ENCODE measurements at regions not wholly inside any gene's neighbourhood (a gene's known extent, or its start where the extent isn't known, plus 50 kb on each side); places are given as distances from the start of the nearest gene placed in this dataset.
"Not testable (repeated sequence)": the region's sequence is repeated elsewhere in the genome, so short reads cannot be mapped to it uniquely, and the experiment has no call there.

GRCh38 chr5:155655569-155655968 is 642.0 kb downstream of the KIF4B start:
- no peak for FAIRE-seq
- no peak for DNase-seq (ENCODE audit: extremely low spot score, insufficient read length, low read depth)

- FAIRE-seq: no peak
These were observed 648.3 kb downstream of the KIF4B start for GRCh38 chr5:155661859-155662258.

DNA sequence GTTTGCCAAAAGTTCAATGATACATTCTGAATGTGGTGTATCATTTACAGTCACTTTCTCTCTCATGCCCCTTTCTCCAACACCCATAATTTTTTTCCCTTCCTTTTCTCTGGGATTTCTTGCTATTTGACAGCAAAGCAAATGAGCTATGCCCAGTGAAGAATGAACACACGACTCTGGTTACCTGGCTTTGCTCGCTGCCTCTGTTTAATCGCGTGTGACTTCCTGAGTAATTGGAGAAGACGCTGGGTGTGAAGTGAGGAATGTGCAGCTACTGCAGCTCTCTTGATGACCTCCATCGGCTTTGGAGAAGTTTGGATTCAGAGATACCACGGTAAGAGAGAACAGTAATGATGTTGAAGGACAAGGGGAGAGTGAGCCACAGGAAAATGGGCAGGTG is 651.8 kb downstream of the KIF4B start:
- no peak for FAIRE-seq

More at GRCh38 chr5:155661859-155662258, 648.3 kb downstream of the KIF4B start:
- no peak for DNase-seq (ENCODE audit: extremely low spot score, insufficient read length, low read depth)

GRCh38 chr5:155672001-155672400 is 655.0 kb upstream of the SGCD start:
- not testable (repeated sequence) for FAIRE-seq; DNase-seq (ENCODE audit: extremely low spot score, insufficient read length, low read depth)

More for the DNA sequence above, 651.8 kb downstream of the KIF4B start:
- DNase-seq (ENCODE audit: extremely low spot score, insufficient read length, low read depth): no peak

- DNase-seq (ENCODE audit: extremely low spot score, insufficient read length, low read depth): no peak
- FAIRE-seq: no peak
These were observed 650.0 kb upstream of the SGCD start for GRCh38 chr5:155676967-155677366.

DNA sequence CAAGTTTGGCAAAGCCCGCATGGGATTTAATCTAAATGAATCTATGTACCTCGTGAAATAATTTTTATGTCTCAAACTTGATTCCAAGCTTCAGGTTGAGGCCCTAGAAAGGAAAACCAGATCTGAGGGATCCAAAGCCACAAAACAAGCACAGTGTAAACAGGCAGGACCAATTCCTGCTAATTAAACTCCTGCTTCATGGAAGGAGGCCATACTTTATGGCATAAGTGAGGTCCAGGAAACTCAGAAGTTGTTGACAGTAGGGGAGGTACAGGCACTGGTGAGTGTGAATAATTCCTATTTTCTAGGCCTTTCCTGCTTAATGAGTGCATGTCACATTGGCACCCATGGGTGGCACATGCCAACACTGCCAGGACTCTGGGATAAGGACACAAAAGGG is 648.6 kb upstream of the SGCD start:
- FAIRE-seq: no peak
- DNase-seq (ENCODE audit: extremely low spot score, insufficient read length, low read depth): no peak

- DNase-seq (ENCODE audit: extremely low spot score, insufficient read length, low read depth) (no peak), FAIRE-seq (no peak)
These were observed 647.4 kb upstream of the SGCD start for GRCh38 chr5:155679530-155679929.

GRCh38 chr5:155684417-155684816 is 642.5 kb upstream of the SGCD start:
- DNase-seq (ENCODE audit: extremely low spot score, insufficient read length, low read depth) (no peak), FAIRE-seq (no peak)

DNA sequence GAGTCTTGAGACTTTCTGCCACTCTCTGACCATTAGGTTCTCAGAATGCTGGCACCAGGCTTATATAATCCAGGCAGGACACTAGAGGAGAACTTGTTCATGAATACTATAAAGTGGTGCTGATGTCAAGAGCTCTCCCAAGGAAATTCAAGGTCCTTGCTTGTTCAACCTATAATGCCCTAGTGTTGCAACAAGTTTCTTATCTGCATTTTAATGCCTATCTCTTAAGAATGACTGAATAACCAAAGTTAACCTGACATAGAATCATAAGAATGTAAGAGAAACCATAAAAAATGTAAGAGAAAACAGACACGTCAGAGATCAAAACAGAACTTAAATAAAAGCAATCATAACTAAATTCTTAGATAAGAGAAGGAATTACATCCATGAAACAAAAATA is 640.8 kb upstream of the SGCD start:
- FAIRE-seq (no peak), DNase-seq (ENCODE audit: extremely low spot score, insufficient read length, low read depth) (no peak)

DNA sequence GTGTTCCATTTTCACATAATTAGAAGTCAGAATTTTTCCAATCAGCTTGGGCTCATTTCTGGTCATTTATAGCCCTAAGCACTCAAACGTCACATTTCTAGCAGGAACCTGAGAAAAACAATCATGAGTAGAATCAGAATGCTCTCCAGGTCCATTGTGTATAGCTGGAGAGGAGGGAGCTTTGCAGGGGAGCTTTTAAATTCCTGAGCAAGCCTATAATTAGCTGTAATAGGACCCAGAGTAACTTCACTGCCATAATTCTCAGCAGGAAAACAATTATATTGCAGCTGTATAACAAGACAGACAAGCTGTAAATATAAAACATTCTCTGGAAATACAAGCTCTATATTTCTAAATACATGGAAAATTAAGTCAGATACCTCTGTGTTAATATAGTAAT is 637.6 kb upstream of the SGCD start:
- FAIRE-seq: no peak
- DNase-seq (ENCODE audit: extremely low spot score, insufficient read length, low read depth): no peak

GRCh38 chr5:155696362-155696761 is 630.6 kb upstream of the SGCD start:
- FAIRE-seq (no peak), DNase-seq (ENCODE audit: extremely low spot score, insufficient read length, low read depth) (no peak)

DNA sequence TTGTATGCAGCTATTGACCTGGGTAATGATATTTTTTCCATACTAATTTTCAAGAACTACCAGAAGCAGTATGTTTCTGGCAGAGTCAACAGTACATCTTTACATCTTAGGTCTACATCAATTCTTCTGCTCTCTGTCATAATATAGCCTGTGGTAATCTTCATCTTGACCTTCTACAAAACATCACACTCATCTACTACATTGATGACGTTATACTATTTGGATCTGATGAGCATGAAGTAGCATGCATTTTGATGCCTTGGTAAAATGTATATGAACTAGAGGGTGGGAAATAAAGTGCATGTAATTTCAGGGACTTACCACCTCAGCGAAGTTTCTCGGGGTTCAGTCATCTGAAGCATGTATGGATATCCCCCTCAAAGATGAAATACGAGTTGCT is 629.7 kb upstream of the SGCD start:
- FAIRE-seq (no peak), DNase-seq (ENCODE audit: extremely low spot score, insufficient read length, low read depth) (no peak)

DNA sequence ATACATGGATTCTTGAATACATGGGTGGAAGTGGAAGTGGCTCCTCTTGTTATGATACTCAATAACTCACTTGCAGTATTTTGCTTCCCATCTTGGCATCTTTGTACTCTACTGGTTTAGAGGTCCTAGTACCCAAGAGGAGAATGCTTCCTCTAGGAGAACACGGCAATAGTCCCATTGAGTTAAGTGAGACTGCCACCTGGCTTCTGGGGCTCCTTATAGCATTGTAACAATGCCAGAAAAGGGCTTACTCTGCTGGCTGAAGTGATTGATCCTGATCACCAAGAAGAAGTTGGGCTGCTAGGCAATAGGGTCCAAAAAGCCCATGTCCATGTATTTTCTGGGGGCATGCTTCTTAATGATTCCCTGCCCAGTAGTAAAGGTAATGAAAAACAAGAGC is 627.6 kb upstream of the SGCD start:
- FAIRE-seq: no peak

DNA sequence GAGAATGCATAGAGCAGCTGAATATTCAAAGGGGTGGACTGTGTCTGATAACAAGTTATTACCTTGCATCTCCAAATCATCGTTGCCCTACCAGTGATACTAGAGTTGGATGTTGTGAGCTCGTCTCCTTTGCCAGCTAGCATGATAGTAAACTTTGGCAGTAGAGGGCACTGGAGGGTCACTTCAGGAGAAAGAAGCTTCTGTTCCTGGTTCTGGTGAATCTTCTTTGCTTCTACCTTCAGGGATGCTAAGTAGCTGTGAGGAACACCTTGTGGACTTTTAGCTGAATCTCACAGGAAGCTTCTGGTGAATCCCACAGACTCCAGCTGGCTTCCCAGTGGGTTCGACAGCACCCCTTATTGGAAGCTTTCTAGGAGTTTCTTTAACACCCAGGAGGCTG is 626.6 kb upstream of the SGCD start:
- DNase-seq (ENCODE audit: extremely low spot score, insufficient read length, low read depth): no peak
- no peak for FAIRE-seq

More for the DNA sequence above, 627.6 kb upstream of the SGCD start:
- DNase-seq (ENCODE audit: extremely low spot score, insufficient read length, low read depth): no peak

DNA sequence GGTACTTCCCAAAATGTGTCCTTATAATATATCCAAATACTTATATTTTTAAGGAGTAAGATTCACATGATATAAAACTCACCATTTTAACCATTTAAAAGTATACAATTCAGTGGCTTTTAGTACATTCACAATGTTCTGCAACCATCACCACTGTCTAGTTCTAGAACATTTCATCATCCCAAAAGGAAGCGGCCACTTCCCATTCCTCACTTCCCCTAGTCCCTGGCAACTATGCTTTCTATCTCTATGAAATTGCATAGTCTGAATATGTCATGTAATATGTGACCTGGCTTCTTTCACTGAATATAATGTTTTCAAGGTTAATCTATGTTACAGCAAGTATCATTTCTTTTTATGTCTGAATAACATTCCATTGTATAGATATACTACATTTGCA is 615.1 kb upstream of the SGCD start:
- FAIRE-seq (no peak), DNase-seq (ENCODE audit: extremely low spot score, insufficient read length, low read depth) (no peak)

DNA sequence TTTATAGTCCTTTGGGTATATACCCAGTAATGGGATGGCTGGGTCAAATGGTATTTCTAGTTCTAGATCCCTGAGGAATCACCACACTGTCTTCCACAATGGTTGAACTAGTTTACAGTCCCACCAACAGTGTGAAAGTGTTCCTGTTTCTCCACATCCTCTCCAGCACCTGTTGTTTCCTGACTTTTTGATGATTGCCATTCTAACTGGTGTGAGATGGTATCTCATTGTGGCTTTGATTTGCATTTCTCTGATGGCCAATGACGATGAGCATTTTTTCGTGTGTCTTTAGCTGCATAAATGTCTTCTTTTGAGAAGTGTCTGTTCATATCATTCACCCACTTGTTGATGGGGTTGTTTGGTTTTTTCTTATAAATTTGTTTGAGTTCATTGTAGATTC is 612.5 kb upstream of the SGCD start:
- FAIRE-seq; DNase-seq (ENCODE audit: extremely low spot score, insufficient read length, low read depth): not testable (repeated sequence)

DNA sequence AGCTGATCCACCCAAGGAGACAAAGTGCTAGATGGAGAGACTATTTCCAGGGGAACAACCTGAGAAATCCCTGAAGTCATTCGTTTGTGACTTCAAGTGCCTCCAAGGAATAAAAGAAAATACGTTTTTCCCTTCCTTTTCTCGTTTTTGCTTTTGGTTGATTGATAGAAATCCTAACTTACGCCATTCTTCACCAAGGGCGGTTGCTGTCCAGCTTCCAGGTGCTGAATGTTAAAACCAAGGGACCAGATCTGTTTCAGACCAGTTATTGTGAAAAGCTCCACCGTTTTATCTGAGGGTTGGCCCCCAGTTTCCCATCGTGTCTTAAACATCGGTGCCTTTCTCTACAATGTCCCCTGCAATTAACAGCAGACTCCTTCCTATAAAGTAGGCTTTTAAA is 600.7 kb upstream of the SGCD start:
- FAIRE-seq (no peak), DNase-seq (ENCODE audit: extremely low spot score, insufficient read length, low read depth) (no peak)

DNA sequence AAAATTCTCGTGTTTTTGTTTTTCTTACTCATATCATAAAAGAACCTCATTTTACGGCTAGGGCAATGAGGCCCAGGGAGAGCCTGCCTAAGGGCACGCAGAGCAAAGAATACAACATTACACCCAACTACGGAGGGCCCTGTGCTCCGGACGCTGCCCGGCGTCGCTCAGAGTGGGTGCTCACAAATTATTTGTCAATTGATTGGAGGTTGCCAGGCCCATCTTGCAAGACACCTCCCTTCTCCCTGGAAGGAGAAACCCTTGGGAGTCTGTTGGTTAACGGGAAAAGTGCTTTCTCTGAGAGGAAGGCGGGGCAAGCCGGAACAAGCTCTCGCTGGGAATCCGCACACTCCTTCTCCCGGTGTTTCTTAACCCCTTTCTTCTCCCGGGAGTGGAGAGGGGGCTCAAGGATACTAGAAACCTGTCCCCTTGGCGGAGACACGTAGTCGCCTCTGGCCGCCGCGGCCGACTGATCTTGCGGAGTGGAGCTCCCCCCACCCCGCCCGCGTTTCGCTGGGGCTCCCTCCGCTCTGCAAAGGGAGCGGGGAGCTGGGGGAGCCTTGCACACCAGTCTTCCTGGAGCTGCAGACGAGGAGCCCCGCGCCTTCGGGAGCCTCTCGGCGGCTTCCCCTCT is 599.3 kb upstream of the SGCD start:
- FAIRE-seq (no peak), DNase-seq (ENCODE audit: extremely low spot score, insufficient read length, low read depth) (no peak)

GRCh38 chr5:155728146-155728856 is 598.7 kb upstream of the SGCD start:
- FAIRE-seq (no peak), DNase-seq (ENCODE audit: extremely low spot score, insufficient read length, low read depth) (no peak)

DNA sequence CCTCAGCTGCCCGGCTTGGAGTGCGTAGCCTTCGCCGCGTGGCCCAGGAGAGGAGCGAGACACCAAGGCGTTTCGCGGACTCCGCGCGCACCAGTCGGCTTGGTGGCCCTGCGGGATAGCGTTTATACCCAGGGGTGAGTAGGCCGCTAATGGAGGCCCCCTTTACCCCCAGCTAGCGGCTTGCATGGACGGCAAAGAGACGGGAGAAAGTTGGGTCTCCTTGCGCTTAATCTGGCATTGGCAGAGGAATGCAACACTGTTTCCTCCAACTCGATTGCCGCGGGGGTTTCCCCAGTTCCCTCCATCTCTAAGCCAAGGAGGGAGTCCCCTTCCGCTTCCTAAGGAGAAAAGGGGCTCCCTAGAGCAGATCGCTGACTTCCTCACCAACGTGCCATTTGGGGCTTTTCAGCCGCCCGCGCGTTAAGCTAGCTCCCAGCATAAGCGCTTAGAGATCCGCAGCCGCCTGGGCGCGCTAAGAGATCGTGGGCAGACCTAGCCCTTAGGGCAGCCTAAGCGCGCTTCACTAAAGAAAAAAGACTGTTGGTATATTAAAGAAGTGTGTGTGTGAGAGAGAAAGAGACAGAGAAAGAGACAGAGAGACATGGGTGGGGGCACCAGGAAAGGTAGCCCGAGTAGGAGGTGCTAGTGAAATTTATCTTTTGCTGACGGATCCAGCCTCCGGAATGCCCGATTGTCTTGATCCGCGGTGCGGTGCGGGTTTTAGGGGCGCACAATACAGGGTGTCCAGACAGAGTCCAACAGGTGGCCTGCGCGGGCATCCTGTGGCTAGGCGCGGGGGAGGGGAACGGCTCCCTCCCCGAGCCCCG is 597.9 kb upstream of the SGCD start:
- DNase-seq (ENCODE audit: extremely low spot score, insufficient read length, low read depth): no peak
- no peak for FAIRE-seq

DNA sequence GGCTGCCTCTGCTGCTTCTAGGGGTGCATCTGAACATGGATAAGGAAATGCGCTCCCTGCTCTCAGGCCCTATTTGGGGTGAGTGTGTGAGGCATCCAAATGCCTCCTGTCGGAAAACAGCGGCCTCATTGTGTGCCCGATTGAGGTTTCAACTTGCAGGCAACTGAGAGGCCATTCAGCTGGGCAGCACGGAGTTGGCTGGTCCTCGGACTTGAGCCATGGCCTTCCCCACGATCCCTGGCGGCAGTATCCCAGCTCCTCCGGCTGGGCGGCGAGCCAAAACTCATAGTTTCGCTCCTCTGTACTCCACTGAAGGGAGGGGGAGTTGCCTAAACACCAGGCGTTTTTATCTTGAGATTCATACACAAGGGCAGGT is 597.3 kb upstream of the SGCD start:
- FAIRE-seq (no peak), DNase-seq (ENCODE audit: extremely low spot score, insufficient read length, low read depth) (no peak)
